GM20000 (cell line): ENCODE measurements at regions not wholly inside any gene's neighbourhood (a gene's known extent, or its start where the extent isn't known, plus 50 kb on each side); places are given as distances from the start of the nearest gene placed in this dataset.
"Not testable (repeated sequence)": the region's sequence is repeated elsewhere in the genome, so short reads cannot be mapped to it uniquely, and the experiment has no call there.

ENCODE experiments used
- DNase-seq: peaks from one replicate; pipeline ENCODE4 v3.0.0; 2012; ENCODE audit warnings: low spot score
- CTCF ChIP-seq: IDR thresholded peaks from 2 replicates; pipeline ENCODE4 v1.5.1; 2012; ENCODE audit warnings: mild to moderate bottlenecking, control low read depth; ENCODE audit errors: extremely low read depth, missing control alignments

- DNase-seq: no peak
- no peak for TF ChIP-seq CTCF
Measured at GRCh38 chr6:94588301-94588700, 989.0 kb upstream of the MANEA start.

GRCh38 chr6:94584211-94584610, 993.1 kb upstream of the MANEA start:
- TF ChIP-seq CTCF: no peak
- DNase-seq: no peak

GRCh38 chr6:94570581-94570980, 1006.8 kb upstream of the MANEA start:
- no peak for TF ChIP-seq CTCF
- DNase-seq: no peak

GRCh38 chr6:94562846-94563245, 1014.5 kb upstream of the MANEA start:
- no peak for DNase-seq
- no peak for TF ChIP-seq CTCF

- no peak for TF ChIP-seq CTCF
Measured at GRCh38 chr6:94559829-94560537, 1017.4 kb upstream of the MANEA start.

GRCh38 chr6:94557207-94557606, 1020.1 kb upstream of the MANEA start:
- not testable (repeated sequence) for DNase-seq

More at GRCh38 chr6:94559829-94560537, 1017.4 kb upstream of the MANEA start:
- DNase-seq: no peak

GRCh38 chr6:94548201-94548600, 1029.1 kb upstream of the MANEA start:
- TF ChIP-seq CTCF: no peak
- no peak for DNase-seq

GRCh38 chr6:94535798-94536197, 1041.5 kb upstream of the MANEA start:
- no peak for TF ChIP-seq CTCF
- no peak for DNase-seq
